GM21717 (cell line): ENCODE measurements at regions not wholly inside any gene's neighbourhood (a gene's known extent, or its start where the extent isn't known, plus 50 kb on each side); places are given as distances from the start of the nearest gene placed in this dataset.
"Not testable (repeated sequence)": the region's sequence is repeated elsewhere in the genome, so short reads cannot be mapped to it uniquely, and the experiment has no call there.

ENCODE experiments used
- ATAC-seq: cut with Tn5 transposase; IDR thresholded peaks from one replicate; pipeline ENCODE4 v1.9.1; 2021; ENCODE audit warnings: mild to moderate bottlenecking, moderate library complexity; ENCODE audit not compliant: unreplicated experiment

DNA sequence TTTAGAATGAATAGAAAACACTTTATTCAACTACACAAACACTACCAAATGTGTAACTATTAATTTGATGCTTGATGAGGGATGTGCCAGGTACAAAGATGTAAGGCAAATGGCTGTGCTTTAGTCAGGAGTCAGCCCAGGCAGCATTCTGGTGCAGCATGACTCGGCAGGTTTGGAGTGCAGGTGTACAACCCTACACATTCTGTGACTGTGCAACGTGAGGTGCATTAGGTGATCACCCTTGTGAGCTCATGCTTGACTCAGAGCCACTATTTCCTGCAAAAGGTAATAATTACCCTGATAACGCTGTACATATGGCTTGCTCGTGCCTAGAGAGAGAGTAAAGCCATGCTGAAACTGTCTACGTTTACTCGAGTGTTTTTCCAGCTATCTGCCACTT lies 288.7 kb upstream of the DSEL start:
- no peak for ATAC-seq

DNA sequence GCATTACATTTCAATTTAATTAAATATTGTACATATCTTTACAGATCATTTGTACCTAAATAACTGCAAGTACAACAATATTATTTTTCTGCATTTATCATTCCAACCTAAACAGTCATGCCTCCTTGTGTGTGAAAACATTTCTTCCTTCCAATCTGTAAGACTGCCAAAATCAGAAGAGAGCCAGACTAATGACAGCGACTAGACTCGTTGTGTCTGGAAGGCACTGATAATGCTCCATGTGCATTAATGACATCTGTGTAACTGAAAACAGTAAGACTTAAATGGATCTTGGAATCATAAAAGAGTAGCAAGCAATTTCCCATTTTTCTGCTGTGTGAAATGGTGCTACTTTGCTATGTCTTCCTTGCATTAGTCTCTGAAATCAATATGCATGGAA lies 278.0 kb upstream of the DSEL start:
- no peak for ATAC-seq

DNA sequence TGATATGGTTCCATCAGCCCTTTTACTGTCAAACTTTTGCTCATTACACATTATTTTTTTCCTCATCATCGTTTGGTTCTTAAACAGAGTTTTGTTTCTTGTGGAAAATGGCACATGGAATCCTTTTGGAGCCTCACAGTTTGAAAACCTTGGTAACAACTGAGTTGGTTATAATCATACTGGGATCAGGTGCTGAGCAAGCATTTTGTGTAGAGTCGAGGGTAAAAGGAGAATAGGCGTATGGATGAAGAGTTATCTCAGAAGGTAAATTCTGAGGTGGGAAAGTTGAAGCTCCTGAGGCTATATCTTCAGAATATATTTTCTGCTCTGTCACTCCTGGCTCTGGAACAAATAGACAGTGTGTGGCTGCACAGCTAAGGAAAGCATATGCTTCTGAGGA lies 274.0 kb upstream of the DSEL start:
- ATAC-seq: no peak

- ATAC-seq: no peak
Observed at GRCh38 chr18:67789165-67789545, 272.6 kb upstream of the DSEL start.

GRCh38 chr18:67788310-67789164 lies 272.0 kb upstream of the DSEL start:
- ATAC-seq: no peak

DNA sequence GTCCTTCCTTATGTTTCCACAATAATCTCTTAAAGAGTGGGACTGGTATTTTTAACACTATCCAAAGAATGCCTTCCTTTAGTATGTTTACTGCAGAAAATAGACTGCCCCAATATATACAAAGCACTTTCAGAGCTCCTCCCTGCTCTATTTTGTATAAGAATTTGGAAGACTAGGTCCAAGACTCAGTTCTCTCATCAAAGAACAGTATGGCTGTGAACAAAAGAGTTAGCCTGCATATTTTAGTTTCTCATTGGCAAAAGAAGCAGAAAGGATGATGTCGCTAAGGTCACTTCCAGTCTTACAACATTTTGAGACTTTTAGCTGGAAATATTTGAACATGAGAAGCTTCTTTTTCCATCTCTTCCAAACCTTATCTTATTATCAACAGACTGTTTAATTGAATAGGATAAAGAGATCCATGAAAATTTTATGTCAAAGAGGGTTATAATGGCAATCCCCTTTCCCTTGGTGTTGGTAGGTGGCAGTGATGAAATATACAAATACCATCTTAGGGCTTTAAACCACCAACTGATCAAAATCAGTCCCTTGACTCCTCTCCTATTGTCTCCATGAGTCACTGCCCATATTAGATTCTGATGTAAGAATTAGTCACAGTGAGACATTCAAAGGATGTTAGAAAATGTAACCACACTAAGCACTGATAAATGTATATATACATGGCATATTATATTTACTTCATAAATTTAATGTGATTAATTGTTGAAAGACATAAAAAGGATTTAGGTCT lies 266.9 kb upstream of the DSEL start:
- no peak for ATAC-seq

DNA sequence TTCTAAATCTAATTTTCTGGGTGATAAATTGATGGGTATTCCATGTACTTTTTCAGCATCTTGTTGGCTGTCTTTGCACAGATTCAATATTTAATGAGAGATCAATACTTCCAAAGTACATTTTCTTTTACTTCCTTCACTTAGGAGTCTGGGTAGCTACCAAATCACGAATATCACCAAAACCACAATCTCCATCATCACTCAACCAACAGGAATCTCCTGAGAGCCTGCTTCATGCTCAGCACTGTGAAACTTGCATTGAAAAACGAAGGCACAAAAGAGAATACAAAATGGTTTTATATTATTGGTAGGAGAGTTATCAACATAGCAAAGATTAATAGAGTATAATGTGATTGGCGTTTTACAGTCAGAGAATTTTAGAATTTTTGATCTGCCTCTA lies 261.5 kb upstream of the DSEL start:
- ATAC-seq: no peak

DNA sequence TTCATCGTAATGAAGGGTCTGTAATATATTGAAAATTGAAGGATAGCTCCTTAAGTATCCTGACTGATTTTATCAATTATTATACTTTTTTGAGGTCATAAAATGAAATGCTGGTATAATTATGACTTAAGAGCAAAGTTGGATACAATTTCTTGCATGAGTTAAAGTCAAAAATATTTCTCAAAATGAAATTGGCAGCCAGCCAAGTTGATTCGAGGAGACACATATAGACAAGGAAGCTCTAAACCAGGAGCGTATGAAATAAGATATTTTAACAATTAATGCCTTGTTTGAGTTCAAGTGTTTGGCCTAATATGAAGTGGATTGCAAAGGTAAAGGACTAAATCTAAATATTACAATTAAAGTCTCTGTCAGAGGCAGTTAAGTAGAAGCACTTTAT lies 260.4 kb upstream of the DSEL start:
- no peak for ATAC-seq

DNA sequence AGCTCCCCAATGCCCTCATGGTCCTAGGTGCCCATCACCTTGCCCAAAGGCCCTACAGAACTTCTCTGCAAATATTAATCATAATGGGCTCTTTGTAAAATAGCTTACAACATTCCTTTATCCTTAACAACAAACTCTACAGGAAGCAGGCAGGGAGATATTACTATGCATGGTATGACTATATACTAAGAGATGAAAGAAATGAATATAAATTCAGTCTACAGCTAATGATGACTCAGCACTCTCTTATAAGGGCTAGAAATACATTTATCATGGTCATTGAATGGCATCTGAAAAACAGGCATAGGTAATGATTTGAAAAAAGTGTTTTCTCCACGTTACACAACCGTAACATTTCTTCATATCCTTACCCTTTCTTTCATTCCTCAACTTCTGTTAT lies 254.8 kb upstream of the DSEL start:
- ATAC-seq: no peak

GRCh38 chr18:67770520-67770919 lies 254.0 kb upstream of the DSEL start:
- ATAC-seq: no peak

GRCh38 chr18:67766930-67767329 lies 250.4 kb upstream of the DSEL start:
- ATAC-seq: no peak

DNA sequence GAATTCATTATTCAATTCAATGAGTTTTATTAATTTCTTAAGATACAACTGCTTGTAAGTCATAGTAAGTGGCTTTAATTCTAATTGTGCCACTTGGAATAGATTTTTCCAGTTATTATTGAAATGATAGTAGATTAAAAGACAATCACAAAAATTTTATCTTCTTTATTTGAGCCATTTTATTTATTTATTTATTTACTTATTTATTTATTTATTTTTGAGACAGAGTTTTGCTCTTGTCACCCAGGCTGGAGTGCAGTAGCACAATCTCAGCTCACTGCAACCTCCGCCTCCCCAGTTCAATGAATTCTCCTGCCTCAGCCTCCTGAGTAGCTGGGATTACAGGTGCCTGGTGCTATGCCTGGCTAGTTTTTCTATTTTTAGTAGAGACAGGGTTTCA lies 235.7 kb upstream of the DSEL start:
- not testable (repeated sequence) for ATAC-seq

GRCh38 chr18:67742954-67743353 lies 226.4 kb upstream of the DSEL start:
- ATAC-seq: no peak

DNA sequence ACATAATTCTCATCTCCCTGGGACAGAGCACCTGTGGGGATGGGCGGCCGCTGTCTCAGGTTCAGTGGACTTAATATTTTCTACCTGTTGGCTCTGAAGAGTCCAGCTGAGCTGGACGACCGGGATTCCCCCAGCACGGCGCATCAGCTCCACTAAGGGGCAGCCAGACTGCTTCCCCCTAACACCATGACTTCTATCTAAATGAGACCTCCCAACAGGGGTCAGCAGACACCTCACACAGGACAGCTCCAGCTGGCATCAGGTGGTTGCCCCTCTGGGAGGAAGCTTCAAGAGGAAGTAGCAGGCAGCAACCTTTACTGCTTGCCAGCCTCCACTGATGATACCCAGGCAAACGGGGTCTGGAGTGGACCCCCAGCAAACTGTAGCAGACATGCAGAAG lies 226.0 kb upstream of the DSEL start:
- ATAC-seq: no peak

GRCh38 chr18:67735506-67735905 lies 219.0 kb upstream of the DSEL start:
- no peak for ATAC-seq

DNA sequence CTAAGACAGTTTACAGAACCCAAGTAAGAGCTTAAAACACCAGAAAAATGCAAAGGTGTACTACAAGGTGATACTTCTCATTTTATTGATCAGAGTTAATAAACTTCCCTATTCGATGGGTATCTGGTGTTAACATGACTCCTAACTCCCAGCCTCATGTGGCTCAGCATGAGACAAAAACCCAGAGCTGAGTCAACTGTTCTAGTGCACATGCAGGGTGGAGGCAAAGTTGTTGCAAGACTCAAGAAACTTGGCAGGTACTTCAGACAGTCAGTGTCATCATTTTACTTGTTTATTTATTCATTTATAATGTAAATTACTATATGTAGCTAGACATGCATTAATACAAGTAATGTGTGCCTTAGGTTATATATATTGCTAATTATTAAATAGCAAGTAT lies 216.6 kb upstream of the DSEL start:
- no peak for ATAC-seq

- no peak for ATAC-seq
Observed at GRCh38 chr18:67731851-67732250, 215.3 kb upstream of the DSEL start.

GRCh38 chr18:67730886-67731285 lies 214.4 kb upstream of the DSEL start:
- no peak for ATAC-seq

- no peak for ATAC-seq
Observed at GRCh38 chr18:67728364-67728763, 211.8 kb upstream of the DSEL start.

- ATAC-seq: no peak
Observed at GRCh38 chr18:67726882-67727281, 210.4 kb upstream of the DSEL start.

- no peak for ATAC-seq
Observed at GRCh38 chr18:67717800-67718199, 201.3 kb upstream of the DSEL start.

GRCh38 chr18:67715567-67715966 lies 199.0 kb upstream of the DSEL start:
- ATAC-seq: no peak
